NCI-H2107 treated with DMSO at 0.1 percent for 48 hours (cell line): ENCODE measurements at regions not wholly inside any gene's neighbourhood (a gene's known extent, or its start where the extent isn't known, plus 50 kb on each side); places are given as distances from the start of the nearest gene placed in this dataset.

Experiments used
- DNase-seq: peaks from one replicate; lab custom pipeline; 2025; ENCODE audit not compliant: unreplicated experiment; lab: John Stamatoyannopoulos, UW

DNA sequence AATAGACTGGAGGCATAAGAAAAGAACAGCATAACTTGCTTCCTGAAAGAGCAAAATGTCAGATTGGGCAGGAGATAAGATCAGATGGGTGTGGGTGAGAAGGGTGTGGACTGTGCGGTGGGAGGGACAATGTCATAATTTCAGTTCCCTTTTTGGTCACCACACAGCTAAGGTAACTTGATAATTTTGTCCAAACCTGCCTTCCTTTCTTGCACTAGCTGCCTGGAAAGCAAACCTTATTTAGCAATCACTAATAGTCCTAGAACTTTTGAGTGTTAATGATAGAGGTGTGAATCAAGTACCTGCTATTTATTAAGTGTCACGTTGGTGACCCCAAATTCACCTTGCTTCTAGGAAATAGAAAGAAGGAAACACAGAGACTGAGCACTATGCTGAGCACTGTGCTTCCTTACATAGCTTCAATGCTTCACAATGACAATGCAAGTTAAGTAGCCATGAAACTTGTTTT is 72.4 kb upstream of the SP4 start:
- DNase-seq = no peak

DNA sequence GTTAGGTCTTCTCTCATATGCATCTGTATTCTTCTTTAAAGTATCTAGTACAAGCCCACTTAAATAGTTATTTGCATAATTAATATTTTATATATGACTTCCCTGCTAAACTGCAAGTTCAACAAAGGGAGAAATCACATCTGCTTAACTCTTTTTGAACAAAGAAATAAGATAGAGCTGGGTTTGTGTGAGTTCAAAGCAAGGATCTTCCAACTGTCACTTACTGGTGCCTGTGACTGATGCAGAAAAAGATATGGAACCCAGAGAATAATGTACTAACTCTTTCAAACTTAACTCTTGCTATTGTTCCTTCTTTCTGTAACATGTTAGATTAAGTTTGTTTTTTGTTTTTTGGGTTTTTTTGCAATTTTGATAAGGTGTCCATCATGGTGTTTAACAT is 71.3 kb upstream of the SP4 start:
- no peak for DNase-seq

DNA sequence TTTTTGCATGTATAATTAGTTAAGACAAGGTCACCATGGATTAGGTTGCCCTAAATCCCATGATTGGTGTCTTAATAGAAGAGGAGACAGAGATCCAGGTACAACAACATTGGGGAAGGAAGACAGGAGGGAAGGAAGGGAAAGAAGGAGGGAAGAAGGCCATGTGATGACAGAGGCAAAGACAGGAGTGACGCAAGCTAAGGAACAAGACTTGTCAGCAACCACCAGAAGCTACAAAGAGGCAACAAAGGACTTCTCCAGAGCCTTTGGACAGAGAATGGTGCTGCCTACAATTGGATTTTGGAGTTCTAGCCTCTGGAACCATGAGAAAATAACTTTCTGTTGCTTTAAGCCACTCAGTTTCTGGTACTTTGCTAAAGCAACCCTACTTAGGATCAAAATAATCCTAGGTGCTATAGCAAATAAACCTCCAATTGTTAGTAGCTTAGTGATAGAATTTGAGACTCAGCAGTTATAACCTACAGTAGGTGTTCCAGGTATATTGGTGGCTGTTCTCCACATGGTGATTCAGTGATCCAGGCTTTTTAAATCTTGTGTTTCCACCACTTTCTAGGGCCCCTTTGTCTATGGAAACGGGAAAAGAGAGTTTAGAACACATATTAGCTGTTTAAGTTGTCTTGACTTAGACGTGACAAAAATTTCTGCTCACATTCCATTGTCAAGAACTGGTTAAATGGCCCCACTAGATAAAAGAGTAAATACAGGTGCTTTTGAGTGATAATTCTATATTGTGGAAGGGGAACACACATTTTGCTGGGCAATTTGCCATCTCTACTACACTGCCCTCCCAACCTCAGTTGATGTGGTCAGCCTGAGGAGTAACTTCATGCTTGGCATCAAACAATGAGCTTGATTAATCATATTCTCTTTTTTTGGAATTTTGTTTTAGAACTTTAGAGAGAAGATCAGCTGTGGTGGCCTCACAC is 70.5 kb upstream of the SP4 start:
- no peak for DNase-seq

DNA sequence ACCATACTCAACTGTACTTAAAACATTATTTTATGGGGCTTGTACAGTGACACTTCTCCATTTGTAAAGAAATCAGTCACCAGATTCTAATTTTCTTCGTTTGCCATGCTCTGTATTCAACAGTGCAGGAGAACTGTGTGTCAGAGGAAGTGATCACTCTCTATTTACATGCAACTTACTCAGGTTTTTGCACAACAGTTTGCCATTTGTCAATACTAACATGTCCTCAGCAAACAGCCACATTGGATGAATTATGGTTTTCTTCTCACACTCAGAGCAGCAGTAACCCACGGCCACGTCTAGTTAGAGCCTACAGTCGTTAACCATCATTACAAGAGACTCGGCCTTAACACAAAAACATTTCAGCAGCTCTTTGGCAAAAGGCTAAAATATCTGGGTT is 69.2 kb upstream of the SP4 start:
- no peak for DNase-seq

DNA sequence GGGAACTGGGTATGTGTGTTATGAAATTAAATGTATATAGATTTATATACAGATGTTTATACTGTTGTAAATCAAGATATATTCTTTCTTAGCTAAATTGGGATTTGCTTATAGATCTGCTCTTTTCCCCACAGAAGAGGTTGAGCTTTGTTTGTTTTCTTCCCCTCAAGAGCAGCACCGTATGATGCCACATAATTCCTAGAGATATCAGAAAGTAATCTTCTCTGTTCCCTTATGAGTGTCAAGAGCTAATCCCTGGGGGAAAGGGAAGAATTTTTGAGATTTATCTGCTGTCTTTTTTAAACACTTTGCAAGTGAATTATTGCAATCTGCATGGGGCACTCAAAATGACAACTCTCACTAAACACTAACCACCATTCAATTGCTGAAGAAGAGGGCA is 68.7 kb upstream of the SP4 start:
- no peak for DNase-seq

DNA sequence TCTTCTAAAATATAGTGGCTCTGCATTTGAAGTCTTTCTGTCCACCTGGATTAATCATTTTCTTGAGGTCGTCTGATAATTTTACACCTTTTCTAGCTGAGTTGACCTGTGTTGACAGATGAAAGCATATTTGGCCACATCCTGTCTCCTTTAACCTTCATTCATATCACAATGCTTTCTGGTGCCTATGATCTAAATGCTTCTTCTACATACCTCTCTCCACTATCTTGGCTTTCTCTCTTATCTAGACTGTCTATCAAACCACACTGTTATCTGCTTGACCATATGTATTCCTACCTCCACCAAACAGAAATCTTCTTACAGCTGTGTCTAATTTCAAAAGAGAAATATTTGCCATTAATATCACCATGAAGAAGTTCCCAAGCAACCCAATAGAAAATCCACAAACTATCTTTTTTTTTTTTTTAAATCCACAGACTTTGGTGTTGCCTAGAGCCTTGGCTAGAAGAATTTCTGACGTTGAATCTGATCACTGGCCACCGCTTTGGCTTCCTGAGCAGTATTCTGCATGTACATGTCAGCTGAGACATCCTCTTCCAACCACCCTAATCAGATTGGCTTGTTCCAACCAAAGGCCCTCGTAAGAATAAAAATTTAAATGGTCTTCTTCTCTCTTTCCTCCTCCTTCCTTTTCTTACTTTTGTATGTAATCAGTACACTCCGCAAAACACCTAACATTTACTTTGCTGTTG is 66.3 kb upstream of the SP4 start:
- no peak for DNase-seq

DNA sequence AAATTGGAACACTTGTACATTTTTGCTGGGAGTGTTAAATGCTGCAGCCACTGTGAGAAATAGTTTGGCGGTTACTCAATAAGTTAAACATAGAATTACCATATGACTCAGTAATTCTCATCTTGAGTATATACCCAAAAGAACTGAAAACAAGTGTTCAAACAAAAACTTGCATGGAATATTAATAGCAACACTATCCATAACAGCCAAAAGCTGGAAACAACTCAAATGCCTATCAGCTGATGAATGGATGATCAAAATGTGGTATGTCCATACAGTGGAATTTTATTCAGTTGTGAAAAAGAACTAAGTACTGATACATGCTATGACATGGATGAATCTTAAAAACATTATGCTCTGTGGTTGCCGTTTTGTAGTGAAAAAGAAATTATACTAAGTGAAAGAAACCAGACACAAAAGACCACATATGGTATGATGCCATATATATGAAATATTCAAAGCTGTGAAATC is 63.0 kb upstream of the SP4 start:
- no peak for DNase-seq

DNA sequence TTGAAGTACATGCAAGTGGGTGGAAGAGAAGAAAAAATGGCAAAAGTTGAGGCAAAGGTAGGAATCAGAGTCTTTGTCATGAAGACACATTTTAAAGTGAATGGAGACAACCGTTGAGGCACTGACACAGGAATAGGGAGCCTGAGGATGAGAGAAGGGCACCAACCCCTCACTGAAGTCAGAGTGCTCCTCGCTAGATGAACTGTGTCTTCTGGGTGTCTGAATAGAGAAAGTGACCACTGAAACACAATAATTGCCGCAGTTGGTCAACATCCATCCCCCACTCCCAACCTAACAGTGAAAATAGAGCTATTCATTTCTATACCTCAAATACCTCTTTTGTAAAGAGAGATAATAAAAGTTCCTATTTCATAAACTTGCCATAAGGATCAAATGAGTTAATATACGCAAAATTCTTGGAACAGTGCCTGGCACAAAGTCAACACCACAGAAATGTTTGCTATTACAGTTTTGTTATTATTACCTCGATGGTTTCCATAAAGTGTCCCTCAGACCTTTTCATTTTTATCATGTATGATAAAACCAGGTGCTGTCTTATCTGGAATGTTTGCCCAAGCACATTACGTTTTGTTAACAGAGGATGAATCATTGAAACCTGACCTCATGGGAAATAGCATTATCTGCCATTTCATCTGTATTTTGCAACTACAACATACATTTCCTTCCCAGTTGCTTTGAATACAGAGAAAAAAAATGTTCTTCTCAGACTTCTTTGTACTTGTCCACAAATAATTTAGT is 61.8 kb upstream of the SP4 start:
- DNase-seq = peak; percentile 33

DNA sequence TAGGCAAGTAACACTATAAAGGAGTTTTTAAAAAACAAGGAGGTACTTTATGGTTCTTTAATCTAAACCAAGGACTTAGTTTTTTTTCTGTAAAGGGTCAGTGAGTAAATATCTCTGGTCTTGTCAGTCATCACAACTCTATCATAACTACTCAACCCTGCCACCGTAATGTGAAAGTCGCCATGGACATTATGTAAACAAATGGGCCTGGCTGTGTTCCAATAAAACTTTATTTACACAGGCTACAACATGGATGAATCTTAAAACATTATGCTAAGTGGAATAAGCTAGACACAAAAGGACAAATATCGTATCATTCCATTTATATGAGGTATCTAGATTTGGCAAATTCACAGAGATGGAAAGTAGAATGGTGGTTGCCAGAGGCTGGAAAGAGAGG is 60.8 kb upstream of the SP4 start:
- DNase-seq = no peak

DNA sequence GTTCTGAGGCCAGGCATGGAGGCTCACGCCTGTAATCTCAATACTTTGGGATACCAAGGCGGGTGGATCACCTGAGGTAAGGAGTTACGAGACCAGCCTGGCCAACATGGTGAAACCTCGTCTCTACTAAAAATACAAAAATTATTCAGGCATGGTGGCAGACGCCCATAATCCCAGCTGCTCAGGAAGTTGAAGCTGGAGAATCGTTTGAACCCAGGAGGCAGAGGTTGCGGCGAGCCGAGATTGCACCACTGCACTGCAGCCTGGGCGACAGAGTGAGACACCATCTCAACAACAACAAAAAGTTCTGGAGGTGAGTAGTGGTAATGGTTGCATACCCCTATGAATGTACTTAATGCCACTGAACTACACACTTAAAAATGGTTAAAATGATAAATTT is 60.3 kb upstream of the SP4 start:
- no peak for DNase-seq

DNA sequence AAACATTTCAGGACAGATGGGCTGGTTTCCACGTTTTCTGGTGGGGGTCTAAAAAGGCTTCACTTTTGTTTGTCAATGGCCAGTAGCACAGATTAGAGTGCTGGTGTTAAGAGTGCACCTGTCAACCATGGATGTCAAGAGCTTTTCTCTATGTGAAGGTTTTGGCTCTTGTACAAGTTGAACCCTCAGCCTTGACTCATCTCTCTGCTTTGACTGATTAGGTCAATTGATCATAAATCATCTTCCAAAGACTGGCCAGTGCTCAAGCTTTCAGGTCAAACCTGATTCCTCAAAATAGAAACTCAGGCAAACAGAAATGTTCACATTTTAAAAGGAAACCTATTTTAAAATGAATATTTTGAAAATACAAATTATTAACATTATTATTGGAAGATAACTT is 59.6 kb upstream of the SP4 start:
- DNase-seq = no peak

DNA sequence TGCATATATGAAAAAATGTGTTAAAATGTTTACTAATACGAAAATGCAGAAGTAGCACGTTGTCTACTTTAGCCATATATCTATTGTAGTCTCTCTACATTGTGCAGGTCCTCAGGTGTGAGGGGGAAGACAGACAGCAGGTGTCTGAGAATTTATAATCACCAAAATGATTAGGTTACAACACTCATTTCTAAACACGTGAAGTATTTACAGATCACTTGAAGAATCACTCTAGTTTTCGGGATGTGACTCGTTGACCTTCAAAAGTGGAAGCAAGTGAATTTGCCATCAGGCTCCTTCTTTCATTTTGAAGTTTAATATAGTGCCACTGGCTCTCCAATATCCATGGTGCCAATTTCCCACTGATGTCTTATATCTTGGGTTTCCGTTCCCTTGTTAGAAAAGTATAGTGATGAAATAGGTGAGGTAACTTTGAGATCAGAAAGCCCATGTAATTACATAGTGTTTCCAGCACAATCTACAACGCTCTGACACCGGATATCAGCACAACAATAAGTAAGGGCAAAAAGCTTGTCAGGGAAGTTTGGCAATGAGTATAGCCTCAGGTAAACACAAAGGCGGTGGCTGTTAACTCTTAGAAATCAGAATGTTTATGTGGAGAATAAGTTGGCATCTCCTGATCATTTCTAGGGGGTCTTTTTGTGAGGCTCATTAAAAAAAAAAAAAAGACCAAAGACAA is 57.5 kb upstream of the SP4 start:
- DNase-seq = no peak

DNA sequence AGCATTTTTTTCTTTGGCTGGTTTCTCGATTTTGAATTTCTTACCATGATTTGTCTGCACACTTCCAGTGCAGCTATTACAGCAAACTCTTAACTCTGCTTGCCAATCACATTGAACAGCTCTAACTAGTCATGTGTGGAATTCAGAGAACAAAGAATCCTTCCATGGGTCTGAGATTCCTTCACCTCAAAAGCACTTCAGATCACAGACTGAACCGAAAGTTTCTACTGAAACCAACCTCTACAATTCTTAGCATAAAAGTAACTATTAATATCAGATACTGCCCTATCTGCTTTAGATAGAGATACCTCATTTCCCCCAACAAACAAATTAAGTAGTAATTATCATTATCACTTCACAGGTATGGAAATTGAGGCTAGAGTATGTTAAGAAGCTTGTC is 56.5 kb upstream of the SP4 start:
- DNase-seq = no peak

DNA sequence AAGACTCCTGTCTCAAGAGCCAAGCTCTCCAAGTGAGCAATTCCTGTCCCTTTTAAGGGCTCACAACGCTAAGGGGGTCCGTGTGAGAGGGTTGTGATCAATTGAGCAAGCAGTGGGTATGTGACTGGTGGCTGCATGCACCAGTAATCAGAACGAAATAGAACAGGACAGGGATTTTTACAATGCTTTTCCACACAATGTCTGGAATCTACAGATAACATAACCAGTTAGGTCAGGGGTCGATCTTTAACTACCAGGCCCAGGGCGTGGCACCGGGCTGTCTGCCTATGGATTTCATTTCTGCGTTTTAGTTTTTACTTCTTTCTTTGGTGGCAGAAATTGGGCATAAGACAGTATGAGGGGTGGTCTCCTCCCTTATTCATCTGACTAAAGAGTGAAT is 54.9 kb upstream of the SP4 start:
- no peak for DNase-seq

DNA sequence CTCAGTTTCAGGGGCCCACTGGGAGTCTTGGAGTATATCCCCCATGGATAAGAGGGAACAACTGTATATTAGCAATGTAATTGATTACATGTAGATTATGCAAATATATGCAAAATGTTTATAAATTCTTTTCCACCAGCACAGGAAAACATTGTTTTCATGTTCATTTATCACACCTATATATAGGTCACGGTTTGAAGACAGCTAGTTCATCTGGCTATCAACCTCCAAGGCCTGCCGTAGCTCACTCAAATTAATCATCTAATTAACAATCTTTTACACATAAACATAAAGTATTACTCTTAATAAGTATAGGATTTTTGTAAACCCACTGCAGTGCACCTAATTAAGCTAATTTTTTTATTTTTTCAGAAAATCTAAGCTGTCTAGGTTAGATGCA is 53.7 kb upstream of the SP4 start:
- DNase-seq = no peak

DNA sequence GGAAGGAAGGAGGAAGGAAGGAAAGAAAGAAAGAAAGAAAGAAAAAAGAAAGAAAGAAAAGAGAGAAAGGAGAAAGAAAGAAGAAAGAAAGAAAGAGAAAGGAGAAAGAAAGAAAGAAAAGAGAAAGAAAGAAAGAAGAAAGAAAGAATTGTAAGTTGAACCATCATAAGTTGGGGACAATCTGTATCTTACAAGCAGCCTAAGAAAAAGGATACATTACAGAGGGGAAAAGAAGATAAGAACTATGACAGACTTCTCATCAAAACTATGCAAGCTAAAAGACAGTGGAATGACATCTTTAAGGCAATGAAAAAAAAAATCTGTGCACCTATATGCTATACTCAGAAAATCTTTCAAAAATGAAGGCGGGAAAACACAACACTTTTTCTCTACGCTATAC is 50.3 kb upstream of the SP4 start:
- no peak for DNase-seq
